ENCODE measurements at regions not wholly inside any gene's neighbourhood (a gene's known extent, or its start where the extent isn't known, plus 50 kb on each side); places are given as distances from the start of the nearest gene placed in this dataset.
A peak's percentile ranks its signal among the peaks of the same experiment; 100 is the strongest.

GRCh38 chr9:129322641-129323375, 144.7 kb upstream of the IER5L start:
- no peak for DNase-seq

- no peak for DNase-seq
Observed at GRCh38 chr9:129322022-129322621, 144.1 kb upstream of the IER5L start.

GRCh38 chr9:129321286-129322021, 143.4 kb upstream of the IER5L start:
- no peak for DNase-seq

GRCh38 chr9:129320575-129321285, 142.7 kb upstream of the IER5L start:
- DNase-seq: peak; percentile 79

- no peak for DNase-seq
Observed at GRCh38 chr9:129319938-129320481, 141.9 kb upstream of the IER5L start.

- DNase-seq: no peak
Observed at GRCh38 chr9:129319076-129319937, 141.2 kb upstream of the IER5L start.

- no peak for DNase-seq
Observed at GRCh38 chr9:129318121-129319075, 140.3 kb upstream of the IER5L start.

GRCh38 chr9:129317179-129318011, 139.3 kb upstream of the IER5L start:
- no peak for DNase-seq

GRCh38 chr9:129316281-129317030, 138.4 kb upstream of the IER5L start:
- no peak for DNase-seq

GRCh38 chr9:129313331-129313955, 135.4 kb upstream of the IER5L start:
- no peak for DNase-seq

- DNase-seq: no peak
Observed at GRCh38 chr9:129312251-129313122, 134.4 kb upstream of the IER5L start.

- no peak for DNase-seq
Observed at GRCh38 chr9:129311643-129312042, 133.6 kb upstream of the IER5L start.

GRCh38 chr9:129310666-129311350, 132.7 kb upstream of the IER5L start:
- DNase-seq: no peak

GRCh38 chr9:129309906-129310305, 131.8 kb upstream of the IER5L start:
- no peak for DNase-seq

GRCh38 chr9:129309041-129309430, 131.0 kb upstream of the IER5L start:
- DNase-seq: no peak

GRCh38 chr9:129307227-129307970, 129.3 kb upstream of the IER5L start:
- DNase-seq: no peak

Data from left hindlimb (tissue), 1 donor.